SK-N-MC (cell line): ENCODE measurements at regions not wholly inside any gene's neighbourhood (a gene's known extent, or its start where the extent isn't known, plus 50 kb on each side); places are given as distances from the start of the nearest gene placed in this dataset.

Source experiments
- DNase-seq: peaks from one replicate; pipeline ENCODE4 v3.0.0-alpha.2; 2011; ENCODE audit warnings: low read depth, low spot score
- H3K27ac ChIP-seq: fragments of 200-600 bp; sonication (generic); 2 replicates; pipeline ENCODE4 v1.5.1; 2016; ENCODE audit warnings: mixed run types
- H3K36me3 ChIP-seq: fragments of 200-600 bp; sonication (generic); 2 replicates; pipeline ENCODE4 v1.6.1; 2017; ENCODE audit warnings: antibody characterized with exemption, low read length, mixed read lengths; ENCODE audit not compliant: insufficient read depth
- H3K4me3 ChIP-seq: fragments of 200-600 bp; sonication (generic); 2 replicates; pipeline ENCODE4 v1.5.1; 2016
- H3K9ac ChIP-seq: fragments of 200-600 bp; sonication (generic); 2 replicates; pipeline ENCODE4 v1.8.0; 2017; ENCODE audit warnings: mixed run types, mixed read lengths; ENCODE audit not compliant: insufficient read length
- H3K9me3 ChIP-seq: fragments of 200-600 bp; sonication (generic); 2 replicates; pipeline ENCODE4 v1.6.1; 2017; ENCODE audit warnings: low read depth, mild to moderate bottlenecking, antibody characterized with exemption, low read length, moderate library complexity, mixed read lengths
- EZH2 ChIP-seq: fragments of 200-600 bp; sonication (generic); IDR thresholded peaks from one replicate; pipeline ENCODE4 v1.6.1; 2017; ENCODE audit warnings: antibody characterized with exemption
- FOXP2 ChIP-seq: optimal IDR thresholded peaks from 2 replicates; pipeline ENCODE3; 2011; ENCODE audit warnings: mild to moderate bottlenecking, moderate library complexity; ENCODE audit not compliant: insufficient read depth; ENCODE audit errors: extremely low read length, control extremely low read depth
- POLR2AphosphoS5 ChIP-seq: IDR thresholded peaks from 2 replicates; pipeline ENCODE4 v1.6.1; 2012; ENCODE audit warnings: mild to moderate bottlenecking, low read depth, low read length, borderline replicate concordance

DNA sequence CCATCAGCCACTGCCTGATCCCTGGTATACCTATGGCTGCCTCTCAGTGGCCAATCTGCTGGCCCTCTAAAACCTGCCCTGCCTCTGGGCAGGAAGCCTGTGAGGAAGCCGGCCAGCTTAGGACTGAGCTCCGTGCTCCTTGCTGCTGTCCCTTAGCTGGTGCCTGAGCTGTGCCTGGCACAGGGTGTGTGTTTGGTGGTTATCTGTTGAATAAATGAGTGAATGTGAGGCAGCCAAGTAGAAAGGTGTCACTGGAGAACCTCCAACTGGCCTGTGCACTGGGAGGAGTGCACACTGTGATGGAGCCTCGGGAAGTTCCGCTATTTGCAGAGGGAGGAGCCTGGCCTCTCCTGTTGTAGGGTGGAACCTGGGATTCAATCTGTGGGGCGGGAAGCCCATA is 63.4 kb upstream of the STUM start:
- TF ChIP-seq POLR2AphosphoS5 (no peak), EZH2 (no peak), FOXP2 (no peak)
- no peak for DNase-seq
- H3K9ac ChIP-seq: no peak overlapping the region
- no peaks in the 10 kb centered on the region for H3K36me3 ChIP-seq
- no peak overlapping the region for H3K27ac ChIP-seq
- no peaks in the 10 kb centered on the region for H3K9me3 ChIP-seq
- no peak overlapping the region for H3K4me3 ChIP-seq

DNA sequence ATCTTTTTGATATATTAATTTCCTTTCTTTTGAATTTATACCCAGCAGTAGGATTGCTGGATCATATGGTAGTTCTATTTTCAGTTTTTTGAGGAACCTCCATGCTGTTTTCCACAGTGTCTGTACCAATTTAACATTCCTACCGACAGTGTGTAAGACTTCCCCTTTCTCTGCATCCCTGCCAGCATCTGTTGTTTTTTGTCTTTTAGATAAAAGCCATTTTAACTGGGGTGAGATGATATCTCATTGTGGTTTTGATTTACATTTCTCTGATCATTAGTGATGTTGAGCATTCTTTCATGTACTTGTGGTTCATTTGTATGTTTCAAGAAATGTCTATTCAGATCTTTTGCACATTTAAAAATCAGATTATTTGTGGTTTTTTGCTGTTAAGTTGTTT is 62.4 kb upstream of the STUM start:
- DNase-seq: no peak
- H3K9ac ChIP-seq: no peak overlapping the region
- H3K9me3 ChIP-seq: no peaks in the 10 kb centered on the region
- H3K4me3 ChIP-seq: no peak overlapping the region
- no peaks in the 10 kb centered on the region for H3K36me3 ChIP-seq
- H3K27ac ChIP-seq: no peak overlapping the region
- TF ChIP-seq EZH2 (no peak), FOXP2 (no peak)

DNA sequence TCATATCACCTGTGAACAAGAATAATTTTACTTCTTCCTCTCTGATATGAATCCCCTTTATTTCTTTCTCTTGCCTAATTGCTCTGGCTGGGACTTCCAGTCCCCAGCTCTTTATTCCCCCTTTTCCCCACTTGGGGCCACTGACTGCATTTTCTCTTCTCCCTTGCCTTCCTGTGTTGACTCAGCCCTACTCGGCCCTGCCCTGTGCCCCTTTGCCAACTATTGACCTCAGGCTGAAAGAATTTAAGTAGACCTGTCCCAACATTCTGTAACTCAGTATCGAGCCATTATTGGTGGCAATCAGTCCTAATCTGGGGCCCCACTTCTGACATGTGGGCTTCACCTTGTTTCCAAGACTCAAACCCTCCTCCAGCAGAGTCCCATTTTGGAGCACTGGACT is 60.6 kb upstream of the STUM start:
- Histone ChIP-seq H3K9ac (no peak overlapping the region), H3K36me3 (no peaks in the 10 kb centered on the region), H3K9me3 (no peaks in the 10 kb centered on the region), H3K4me3 (no peak overlapping the region), H3K27ac (no peak overlapping the region)
- TF ChIP-seq FOXP2: no peak
- TF ChIP-seq EZH2: no peak
- DNase-seq: no peak

DNA sequence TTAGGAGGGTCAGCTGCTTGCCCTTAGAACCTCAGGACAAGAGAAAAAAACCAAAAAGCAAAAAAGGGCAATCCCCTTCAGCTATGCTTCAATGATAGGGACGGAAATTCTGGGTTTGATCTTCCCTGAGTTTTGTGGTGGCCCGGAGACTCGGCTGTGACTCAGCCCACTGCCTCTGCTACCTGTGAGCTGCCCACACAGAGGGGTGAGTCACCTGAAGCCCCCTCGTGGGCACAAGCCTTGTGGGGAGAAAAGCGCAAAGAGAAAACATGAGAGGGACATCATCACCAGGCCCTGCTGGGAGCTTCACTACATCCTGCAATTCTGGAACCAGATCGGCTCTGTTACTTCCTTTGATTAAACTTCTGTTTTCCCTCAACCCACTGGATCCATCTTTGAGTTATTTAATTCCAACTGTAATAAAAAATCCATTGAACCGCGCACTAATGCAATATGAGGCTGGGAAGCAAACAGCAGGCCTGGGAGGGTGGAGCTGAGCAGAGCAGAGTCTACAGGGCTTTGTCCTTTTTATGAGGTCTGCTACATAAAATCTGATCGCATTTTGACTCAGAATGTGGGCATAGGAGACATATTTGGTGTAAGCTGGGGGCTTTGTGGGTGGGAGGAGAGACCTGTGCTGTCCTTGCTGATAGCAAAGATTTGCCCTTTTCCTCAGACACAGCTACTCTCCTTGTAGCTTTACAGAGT is 58.7 kb upstream of the STUM start:
- Histone ChIP-seq H3K9ac (no peak overlapping the region), H3K4me3 (no peak overlapping the region), H3K36me3 (no peaks in the 10 kb centered on the region), H3K27ac (no peak overlapping the region), H3K9me3 (no peaks in the 10 kb centered on the region)
- DNase-seq: no peak
- no peak for TF ChIP-seq POLR2AphosphoS5
- TF ChIP-seq EZH2: no peak
- no peak for TF ChIP-seq FOXP2

DNA sequence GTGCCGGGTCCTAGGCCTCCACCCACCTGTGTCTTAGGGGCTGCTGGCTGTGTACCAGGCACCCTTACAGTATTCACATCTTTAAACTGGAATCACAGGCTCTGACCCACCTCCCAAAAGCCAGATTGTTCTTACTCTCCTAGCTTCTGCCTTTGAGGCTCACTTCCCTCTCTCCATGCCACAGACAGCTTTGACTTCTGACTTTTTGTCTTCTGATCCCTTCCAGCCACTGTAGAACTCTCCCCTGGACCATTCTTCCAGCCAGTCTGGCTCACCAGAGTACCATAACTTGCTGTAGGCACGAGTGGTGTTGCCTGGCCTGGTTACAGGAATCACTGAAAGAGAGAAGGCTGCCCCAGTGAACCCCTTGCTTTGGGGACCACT is 58.1 kb upstream of the STUM start:
- no peak for DNase-seq
- no peak overlapping the region for H3K4me3 ChIP-seq
- no peak overlapping the region for H3K27ac ChIP-seq
- TF ChIP-seq FOXP2 (no peak), POLR2AphosphoS5 (no peak), EZH2 (no peak)
- no peaks in the 10 kb centered on the region for H3K36me3 ChIP-seq
- H3K9ac ChIP-seq: no peak overlapping the region
- H3K9me3 ChIP-seq: no peaks in the 10 kb centered on the region

DNA sequence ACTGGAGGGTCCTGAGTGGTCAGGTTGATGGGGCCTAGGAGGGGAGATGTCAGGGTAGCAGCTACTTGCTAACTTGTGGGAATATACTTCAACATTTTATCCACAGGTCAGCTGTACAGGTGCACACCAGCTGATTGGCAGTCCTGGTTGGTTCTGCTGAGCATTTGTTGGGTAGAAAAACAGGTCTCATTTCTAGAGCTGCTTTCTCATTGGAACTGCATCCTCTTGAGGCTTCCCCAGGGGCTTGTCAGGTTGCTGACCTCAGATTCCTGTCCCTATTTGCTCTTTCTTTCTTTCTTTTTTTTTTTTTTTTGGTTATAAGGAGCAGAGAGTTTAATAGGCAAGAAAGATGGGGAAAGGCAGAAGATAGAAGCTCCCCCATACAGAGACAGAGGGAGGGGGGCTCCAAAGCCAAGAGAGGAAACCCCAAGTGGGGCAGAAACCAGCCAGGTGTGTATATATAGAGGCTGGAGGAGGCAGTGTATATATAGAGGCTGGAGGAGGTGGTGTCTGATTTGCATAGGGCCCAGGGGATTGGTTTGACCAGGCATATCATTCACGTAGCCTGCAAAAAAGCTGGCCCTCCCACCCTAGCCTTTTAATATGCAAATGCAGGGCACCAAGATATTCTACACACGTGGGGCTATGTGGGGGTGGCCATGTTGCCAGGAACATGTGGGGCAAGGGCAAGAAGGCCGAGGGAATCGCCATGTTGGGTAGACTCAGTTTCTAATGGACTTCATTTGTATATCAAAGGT is 57.3 kb upstream of the STUM start:
- no peak overlapping the region for H3K4me3 ChIP-seq
- H3K9me3 ChIP-seq: no peaks in the 10 kb centered on the region
- no peak for DNase-seq
- H3K36me3 ChIP-seq: no peaks in the 10 kb centered on the region
- H3K9ac ChIP-seq: no peak overlapping the region
- no peak overlapping the region for H3K27ac ChIP-seq
- TF ChIP-seq POLR2AphosphoS5 (no peak), FOXP2 (no peak), EZH2 (no peak)

DNA sequence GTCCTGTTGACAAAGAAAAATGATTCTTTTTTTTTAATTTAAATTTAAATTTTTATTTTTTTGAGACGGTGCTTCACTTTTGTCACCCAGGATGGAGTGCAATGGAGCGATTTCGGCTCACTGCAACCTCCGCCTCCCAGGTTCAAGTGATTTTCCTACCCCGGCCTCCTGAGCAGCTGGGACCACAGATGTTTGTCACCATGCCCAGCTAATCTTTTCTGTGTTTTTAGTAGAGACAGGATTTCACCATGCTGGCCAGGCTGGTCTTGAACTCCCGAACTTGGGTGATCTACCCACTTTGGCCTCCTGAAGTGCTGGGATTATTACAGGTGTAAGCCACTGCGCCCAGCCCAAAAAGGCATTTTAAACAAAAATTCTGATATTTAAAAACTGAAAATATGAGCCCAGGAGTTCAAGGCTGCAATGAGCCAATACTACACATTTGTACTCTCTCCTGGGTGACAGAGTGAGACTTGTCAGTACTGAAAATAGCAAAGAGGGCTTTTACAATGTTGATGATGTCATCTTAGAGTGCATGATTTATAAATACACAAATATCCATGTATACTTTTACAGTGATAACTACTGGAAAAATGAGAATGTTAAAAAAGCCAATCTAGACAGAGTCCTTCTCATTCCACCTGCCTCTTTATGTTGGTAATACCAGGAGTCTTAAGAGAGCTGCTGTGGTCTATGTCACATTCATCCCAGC is 56.0 kb upstream of the STUM start:
- H3K9ac ChIP-seq: no peak overlapping the region
- no peak for DNase-seq
- no peaks in the 10 kb centered on the region for H3K9me3 ChIP-seq
- no peak overlapping the region for H3K4me3 ChIP-seq
- no peak overlapping the region for H3K27ac ChIP-seq
- H3K36me3 ChIP-seq: no peaks in the 10 kb centered on the region
- no peak for TF ChIP-seq FOXP2
- TF ChIP-seq EZH2: no peak

DNA sequence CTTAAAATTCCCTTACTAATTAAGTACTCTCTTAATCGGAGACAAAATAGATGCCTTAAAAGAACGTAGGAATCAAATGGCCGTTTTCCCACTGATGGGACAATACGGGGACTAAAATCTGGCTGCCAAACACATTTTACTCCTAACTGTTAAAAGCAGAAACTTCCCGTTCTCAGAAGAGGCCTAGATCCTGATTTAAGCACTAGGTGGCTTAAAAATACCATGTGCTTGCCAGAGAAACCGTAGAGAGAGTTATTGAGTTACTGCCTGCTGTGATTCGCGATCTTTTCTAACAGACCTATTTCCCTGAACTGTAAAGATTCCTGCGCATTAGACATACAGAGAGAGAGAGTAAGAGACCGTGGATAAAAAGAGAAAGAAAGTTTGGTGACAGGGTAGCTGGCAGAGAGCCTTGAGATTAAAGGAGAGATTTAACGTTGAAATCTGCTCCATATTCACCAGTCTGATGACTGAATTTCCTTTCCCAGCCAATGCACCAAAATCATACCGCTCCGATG is 54.4 kb upstream of the STUM start:
- H3K4me3 ChIP-seq: peak overlapping the region; percentile 54
- H3K9ac ChIP-seq: peak overlapping the region; percentile 74
- no peaks in the 10 kb centered on the region for H3K36me3 ChIP-seq
- H3K27ac ChIP-seq: peak overlapping the region; percentile 95
- no peak for DNase-seq
- TF ChIP-seq POLR2AphosphoS5 (no peak), EZH2 (no peak), FOXP2 (no peak)
- no peaks in the 10 kb centered on the region for H3K9me3 ChIP-seq
